COLO668 (cell line): ENCODE measurements at regions not wholly inside any gene's neighbourhood (a gene's known extent, or its start where the extent isn't known, plus 50 kb on each side); places are given as distances from the start of the nearest gene placed in this dataset.
"Not testable (repeated sequence)": the region's sequence is repeated elsewhere in the genome, so short reads cannot be mapped to it uniquely, and the experiment has no call there.

Experiments
- DNase-seq: peaks from one replicate; lab custom pipeline; 2025; ENCODE audit not compliant: unreplicated experiment; lab: John Stamatoyannopoulos, UW

- no peak for DNase-seq
Measured at GRCh38 chr20:22818636-22819035, 216.5 kb upstream of the SSTR4 start.

GRCh38 chr20:22819112-22819511 lies 216.0 kb upstream of the SSTR4 start:
- no peak for DNase-seq

GRCh38 chr20:22819784-22820183 lies 215.3 kb upstream of the SSTR4 start:
- no peak for DNase-seq

GRCh38 chr20:22821081-22821727 lies 213.9 kb upstream of the SSTR4 start:
- DNase-seq = no peak

GRCh38 chr20:22821796-22822195 lies 213.3 kb upstream of the SSTR4 start:
- DNase-seq = no peak

- DNase-seq = no peak
Measured at GRCh38 chr20:22823119-22823518, 212.0 kb upstream of the SSTR4 start.

GRCh38 chr20:22824077-22824476 lies 211.0 kb upstream of the SSTR4 start:
- DNase-seq = no peak

GRCh38 chr20:22825076-22825475 lies 210.0 kb upstream of the SSTR4 start:
- no peak for DNase-seq

- no peak for DNase-seq
Measured at GRCh38 chr20:22825546-22825945, 209.6 kb upstream of the SSTR4 start.

- no peak for DNase-seq
Measured at GRCh38 chr20:22826306-22827230, 208.5 kb upstream of the SSTR4 start.

- no peak for DNase-seq
Measured at GRCh38 chr20:22827916-22828315, 207.2 kb upstream of the SSTR4 start.

- DNase-seq = no peak
Measured at GRCh38 chr20:22829356-22829755, 205.8 kb upstream of the SSTR4 start.

- DNase-seq = no peak
Measured at GRCh38 chr20:22830138-22830537, 205.0 kb upstream of the SSTR4 start.

- not testable (repeated sequence) for DNase-seq
Measured at GRCh38 chr20:22830715-22831114, 204.4 kb upstream of the SSTR4 start.

- DNase-seq = no peak
Measured at GRCh38 chr20:22833851-22834250, 201.3 kb upstream of the SSTR4 start.

- no peak for DNase-seq
Measured at GRCh38 chr20:22834651-22835256, 200.4 kb upstream of the SSTR4 start.

- no peak for DNase-seq
Measured at GRCh38 chr20:22836211-22836610, 198.9 kb upstream of the SSTR4 start.

GRCh38 chr20:22836877-22837276 lies 198.2 kb upstream of the SSTR4 start:
- DNase-seq = no peak

- DNase-seq = no peak
Measured at GRCh38 chr20:22838001-22838400, 197.1 kb upstream of the SSTR4 start.

GRCh38 chr20:22841846-22842245 lies 193.3 kb upstream of the SSTR4 start:
- no peak for DNase-seq

- no peak for DNase-seq
Measured at GRCh38 chr20:22842793-22843192, 192.3 kb upstream of the SSTR4 start.

GRCh38 chr20:22844959-22845358 lies 190.2 kb upstream of the SSTR4 start:
- no peak for DNase-seq
